ENCODE measurements at regions not wholly inside any gene's neighbourhood (a gene's known extent, or its start where the extent isn't known, plus 50 kb on each side); places are given as distances from the start of the nearest gene placed in this dataset.

DNA sequence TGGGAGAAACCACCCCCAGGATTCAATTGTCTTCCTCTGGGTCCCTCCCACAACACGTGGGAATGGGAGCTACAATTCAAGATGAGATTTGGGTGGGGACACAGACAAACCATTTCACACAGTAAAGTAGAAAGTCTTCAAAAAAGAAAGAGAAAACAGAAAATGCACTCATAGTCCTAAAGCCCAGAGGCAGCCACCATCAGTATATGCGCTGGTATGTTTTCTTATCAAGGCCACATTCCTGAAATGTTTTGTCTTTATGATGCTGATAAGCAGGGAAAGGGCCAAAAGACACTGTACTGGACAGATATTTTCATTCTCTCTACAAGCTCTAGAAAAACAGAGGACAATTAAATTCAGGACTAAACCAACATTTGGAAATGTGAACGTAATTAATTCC, 375.8 kb upstream of the TSHZ3 start:
- TF ChIP-seq, protein P1, sequence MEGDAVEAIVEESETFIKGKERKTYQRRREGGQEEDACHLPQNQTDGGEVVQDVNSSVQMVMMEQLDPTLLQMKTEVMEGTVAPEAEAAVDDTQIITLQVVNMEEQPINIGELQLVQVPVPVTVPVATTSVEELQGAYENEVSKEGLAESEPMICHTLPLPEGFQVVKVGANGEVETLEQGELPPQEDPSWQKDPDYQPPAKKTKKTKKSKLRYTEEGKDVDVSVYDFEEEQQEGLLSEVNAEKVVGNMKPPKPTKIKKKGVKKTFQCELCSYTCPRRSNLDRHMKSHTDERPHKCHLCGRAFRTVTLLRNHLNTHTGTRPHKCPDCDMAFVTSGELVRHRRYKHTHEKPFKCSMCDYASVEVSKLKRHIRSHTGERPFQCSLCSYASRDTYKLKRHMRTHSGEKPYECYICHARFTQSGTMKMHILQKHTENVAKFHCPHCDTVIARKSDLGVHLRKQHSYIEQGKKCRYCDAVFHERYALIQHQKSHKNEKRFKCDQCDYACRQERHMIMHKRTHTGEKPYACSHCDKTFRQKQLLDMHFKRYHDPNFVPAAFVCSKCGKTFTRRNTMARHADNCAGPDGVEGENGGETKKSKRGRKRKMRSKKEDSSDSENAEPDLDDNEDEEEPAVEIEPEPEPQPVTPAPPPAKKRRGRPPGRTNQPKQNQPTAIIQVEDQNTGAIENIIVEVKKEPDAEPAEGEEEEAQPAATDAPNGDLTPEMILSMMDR (IDR thresholded peaks at IDR 0.05) = no peak
- no peaks in the 10 kb centered on the region for H3K4me1 ChIP-seq
- H3K27ac ChIP-seq = no peak overlapping the region
- no peak overlapping the region for H3K4me3 ChIP-seq
- ATAC-seq = no peak
- intact Hi-C loops (cut with DNase I) = no loop called here
- H3K27me3 ChIP-seq = no peaks in the 10 kb centered on the region
- no peak for DNase-seq
- H3K36me3 ChIP-seq = no peaks in the 10 kb centered on the region
- H3K9me3 ChIP-seq = no peaks in the 10 kb centered on the region

- no peaks in the 10 kb centered on the region for H3K36me3 ChIP-seq
- H3K27me3 ChIP-seq = no peaks in the 10 kb centered on the region
These were observed 378.3 kb upstream of the TSHZ3 start for GRCh38 chr19:31727536-31727935.

DNA sequence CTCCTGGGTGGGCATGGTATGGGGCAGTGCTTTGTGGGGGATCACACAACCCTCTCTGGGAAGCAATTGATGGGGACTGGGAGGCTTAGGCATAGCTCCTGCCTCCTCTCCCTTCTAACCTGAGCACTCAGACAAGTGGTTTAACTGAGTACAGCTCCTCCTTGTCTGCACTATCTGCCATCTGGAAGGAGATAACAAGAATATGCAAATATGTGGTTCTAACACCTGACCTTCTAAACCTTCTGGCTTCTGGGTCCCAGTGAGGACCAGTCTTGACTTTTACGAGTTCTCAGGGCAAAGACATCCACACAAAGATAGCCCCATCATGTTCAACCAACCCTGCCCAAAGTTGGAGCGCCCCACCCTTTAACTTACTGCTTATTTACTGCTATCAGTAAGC, 381.0 kb upstream of the TSHZ3 start:
- Histone ChIP-seq H3K27ac (no peak overlapping the region), H3K4me1 (no peaks in the 10 kb centered on the region), H3K4me3 (no peak overlapping the region), H3K9me3 (no peaks in the 10 kb centered on the region), H3K27me3 (no peaks in the 10 kb centered on the region), H3K36me3 (no peaks in the 10 kb centered on the region)
- intact Hi-C loops (cut with DNase I) = no loop called here
- no peak for ATAC-seq
- DNase-seq = no peak
- TF ChIP-seq, protein P1 (IDR thresholded peaks at IDR 0.05) = no peak

More at GRCh38 chr19:31727536-31727935, 378.3 kb upstream of the TSHZ3 start:
- TF ChIP-seq, protein P1 (IDR thresholded peaks at IDR 0.05) = no peak
- Histone ChIP-seq H3K4me1 (no peaks in the 10 kb centered on the region), H3K4me3 (no peak overlapping the region), H3K9me3 (no peaks in the 10 kb centered on the region), H3K27ac (no peak overlapping the region)
- DNase-seq (peak in 1 of 4 donors; percentile 21), ATAC-seq (no peak)
- intact Hi-C loops (cut with DNase I) = no loop called here

DNA sequence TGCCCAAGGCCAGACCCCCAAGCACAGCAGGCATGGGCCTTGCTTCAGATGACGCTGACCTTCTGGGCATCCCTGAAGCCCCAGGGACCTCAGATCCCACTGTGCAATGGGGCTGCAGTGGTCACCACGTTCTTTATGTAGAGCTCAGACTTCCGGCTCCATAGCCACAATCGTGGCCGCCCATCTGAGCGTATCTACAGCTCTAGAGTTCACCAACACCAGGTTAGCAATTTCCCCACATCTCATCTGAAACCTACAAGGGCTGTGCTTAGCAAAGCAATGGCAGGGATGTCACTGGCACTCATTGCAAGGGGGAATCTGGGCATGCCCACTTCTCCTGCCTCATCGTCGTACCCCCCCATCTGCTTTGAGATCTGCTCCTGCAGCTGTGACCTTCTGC, 384.4 kb upstream of the TSHZ3 start:
- Histone ChIP-seq H3K4me3 (no peak overlapping the region), H3K27ac (no peak overlapping the region), H3K27me3 (no peaks in the 10 kb centered on the region), H3K4me1 (no peaks in the 10 kb centered on the region), H3K9me3 (no peaks in the 10 kb centered on the region), H3K36me3 (no peaks in the 10 kb centered on the region)
- intact Hi-C loops (cut with DNase I) = no loop called here
- TF ChIP-seq, protein P1 (IDR thresholded peaks at IDR 0.05) = no peak
- ATAC-seq (no peak), DNase-seq (no peak)

DNA sequence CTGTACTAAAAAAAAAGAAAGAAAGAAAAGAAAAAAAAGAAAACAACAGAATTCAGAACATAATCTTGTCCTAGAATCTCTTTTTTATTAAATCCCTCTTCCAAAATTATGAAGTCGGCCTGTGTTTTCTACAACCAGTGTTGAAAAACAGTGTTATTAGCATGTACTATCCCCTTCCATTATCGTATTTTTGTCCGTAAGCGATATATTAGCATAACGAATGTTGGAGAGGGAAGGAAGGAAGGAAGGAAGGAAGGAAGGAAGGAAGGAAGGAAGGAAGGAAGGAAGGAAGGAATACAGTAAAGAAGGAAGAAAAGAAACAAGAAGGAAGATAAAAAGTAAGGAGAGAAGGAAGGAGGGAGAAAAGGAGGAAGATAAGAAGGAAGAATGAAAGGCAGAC, 393.0 kb upstream of the TSHZ3 start:
- intact Hi-C loops (cut with DNase I) = no loop called here
- no peaks in the 10 kb centered on the region for H3K9me3 ChIP-seq
- no peak for DNase-seq
- H3K27me3 ChIP-seq = no peaks in the 10 kb centered on the region
- TF ChIP-seq, protein P1 (IDR thresholded peaks at IDR 0.05) = no peak
- H3K4me1 ChIP-seq = no peaks in the 10 kb centered on the region
- H3K4me3 ChIP-seq = no peak overlapping the region
- no peak for ATAC-seq
- H3K36me3 ChIP-seq = no peaks in the 10 kb centered on the region
- H3K27ac ChIP-seq = no peak overlapping the region
